Kidney epithelial cell (primary cell): ENCODE measurements at regions not wholly inside any gene's neighbourhood (a gene's known extent, or its start where the extent isn't known, plus 50 kb on each side); places are given as distances from the start of the nearest gene placed in this dataset.
A peak's percentile ranks its signal among the peaks of the same experiment; 100 is the strongest.
"Not testable (repeated sequence)": the region's sequence is repeated elsewhere in the genome, so short reads cannot be mapped to it uniquely, and the experiment has no call there.

ENCODE experiments used
- DNase-seq: peaks from one replicate; pipeline ENCODE4 v3.0.0-alpha.2; 2010; ENCODE audit warnings: low read depth
- H3K27me3 ChIP-seq: 2 replicates; pipeline ENCODE4 v1.6.0; 2011; ENCODE audit warnings: low read length; ENCODE audit not compliant: control insufficient read depth, insufficient read depth
- H3K36me3 ChIP-seq: 2 replicates; pipeline ENCODE4 v1.5.1; 2011; ENCODE audit warnings: low read length; ENCODE audit not compliant: control insufficient read depth, insufficient read depth
- H3K4me3 ChIP-seq: 2 replicates; pipeline ENCODE4 v1.5.1; 2011; ENCODE audit warnings: low read depth, mild to moderate bottlenecking, control low read depth, low read length
- CTCF ChIP-seq: IDR thresholded peaks from 2 replicates; pipeline ENCODE4 v1.5.1; 2011; ENCODE audit warnings: mild to moderate bottlenecking, moderate library complexity, low read length, control low read depth, inconsistent platforms; ENCODE audit not compliant: insufficient read depth, poor library complexity, severe bottlenecking

- TF ChIP-seq CTCF, result peak; percentile 36
- H3K4me3 ChIP-seq, H3K27me3 ChIP-seq, H3K36me3 ChIP-seq, DNase-seq: not testable (repeated sequence)
Measured at GRCh38 chr2:87341601-87342014, 320.0 kb upstream of the PLGLB1 start.

- H3K27me3 ChIP-seq, H3K36me3 ChIP-seq, H3K4me3 ChIP-seq, DNase-seq: not testable (repeated sequence)
Measured at GRCh38 chr2:87342175-87342574, 320.5 kb upstream of the PLGLB1 start.

- not testable (repeated sequence) for H3K36me3 ChIP-seq, H3K27me3 ChIP-seq, H3K4me3 ChIP-seq, DNase-seq
Measured at GRCh38 chr2:87343347-87343746, 321.7 kb upstream of the PLGLB1 start.

GRCh38 chr2:87345283-87345682, 323.6 kb upstream of the PLGLB1 start:
- not testable (repeated sequence) for H3K27me3 ChIP-seq, H3K4me3 ChIP-seq, DNase-seq, H3K36me3 ChIP-seq

GRCh38 chr2:87348556-87348955, 326.9 kb upstream of the PLGLB1 start:
- not testable (repeated sequence) for H3K4me3 ChIP-seq, H3K36me3 ChIP-seq, DNase-seq, H3K27me3 ChIP-seq

GRCh38 chr2:87349006-87349405, 327.4 kb upstream of the PLGLB1 start:
- not testable (repeated sequence) for H3K27me3 ChIP-seq, H3K4me3 ChIP-seq, DNase-seq, H3K36me3 ChIP-seq

GRCh38 chr2:87352178-87352934, 330.7 kb upstream of the PLGLB1 start:
- DNase-seq, H3K27me3 ChIP-seq, H3K36me3 ChIP-seq, H3K4me3 ChIP-seq: not testable (repeated sequence)

GRCh38 chr2:87353408-87353807, 331.8 kb upstream of the PLGLB1 start:
- not testable (repeated sequence) for H3K27me3 ChIP-seq, H3K36me3 ChIP-seq, H3K4me3 ChIP-seq, DNase-seq

- not testable (repeated sequence) for H3K27me3 ChIP-seq, DNase-seq, H3K36me3 ChIP-seq, H3K4me3 ChIP-seq
Measured at GRCh38 chr2:87354102-87354501, 332.5 kb upstream of the PLGLB1 start.

GRCh38 chr2:87360250-87360649, 338.6 kb upstream of the PLGLB1 start:
- DNase-seq, H3K27me3 ChIP-seq, H3K4me3 ChIP-seq, H3K36me3 ChIP-seq: not testable (repeated sequence)

- H3K27me3 ChIP-seq, DNase-seq, H3K4me3 ChIP-seq, H3K36me3 ChIP-seq: not testable (repeated sequence)
Measured at GRCh38 chr2:87360927-87361326, 339.3 kb upstream of the PLGLB1 start.

GRCh38 chr2:87361805-87362204, 340.2 kb upstream of the PLGLB1 start:
- not testable (repeated sequence) for H3K36me3 ChIP-seq, DNase-seq, H3K4me3 ChIP-seq, H3K27me3 ChIP-seq

- not testable (repeated sequence) for DNase-seq, H3K36me3 ChIP-seq, H3K4me3 ChIP-seq, H3K27me3 ChIP-seq
Measured at GRCh38 chr2:87364379-87364778, 342.7 kb upstream of the PLGLB1 start.

GRCh38 chr2:87365038-87365437, 343.4 kb upstream of the PLGLB1 start:
- not testable (repeated sequence) for DNase-seq, H3K4me3 ChIP-seq, H3K27me3 ChIP-seq, H3K36me3 ChIP-seq
